ENCODE measurements at regions not wholly inside any gene's neighbourhood (a gene's known extent, or its start where the extent isn't known, plus 50 kb on each side); places are given as distances from the start of the nearest gene placed in this dataset.

DNA sequence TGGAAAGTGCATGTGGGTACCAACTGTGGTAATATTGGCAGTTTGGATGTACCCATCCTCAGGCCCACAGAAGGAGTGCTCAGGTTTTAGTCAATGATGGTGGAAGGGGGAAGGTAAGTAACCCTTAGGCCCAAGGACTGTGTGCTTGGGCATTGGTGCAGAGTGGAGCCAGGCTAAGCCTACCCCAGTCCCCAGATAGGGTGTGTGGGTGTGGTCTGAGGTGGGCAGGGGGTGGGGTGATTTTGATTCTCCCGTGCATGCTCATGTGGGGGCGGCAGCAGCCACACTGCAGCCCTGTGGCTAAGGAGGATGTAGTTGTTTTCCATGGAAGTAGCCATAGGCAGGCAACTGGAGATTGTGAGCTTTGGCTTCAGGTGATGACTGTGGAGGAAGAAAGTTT is 2197.3 kb downstream of the PCDH9 start:
- H3K27me3 ChIP-seq (ENCODE audit: insufficient read depth in 3 of 3, low read length in 2 of 3): no peaks in the 10 kb centered on the region
- no peak for DNase-seq
- 80 to 89% (median 86%) methylated on average over 2 of the region's 2 CpGs for whole genome bisulfite sequencing, 3 donors
- intact Hi-C loops (cut with DNase I): no loop called here
- ATAC-seq: no peak
- H3K4me3 ChIP-seq: no peak overlapping the region
- TF ChIP-seq, protein P1, sequence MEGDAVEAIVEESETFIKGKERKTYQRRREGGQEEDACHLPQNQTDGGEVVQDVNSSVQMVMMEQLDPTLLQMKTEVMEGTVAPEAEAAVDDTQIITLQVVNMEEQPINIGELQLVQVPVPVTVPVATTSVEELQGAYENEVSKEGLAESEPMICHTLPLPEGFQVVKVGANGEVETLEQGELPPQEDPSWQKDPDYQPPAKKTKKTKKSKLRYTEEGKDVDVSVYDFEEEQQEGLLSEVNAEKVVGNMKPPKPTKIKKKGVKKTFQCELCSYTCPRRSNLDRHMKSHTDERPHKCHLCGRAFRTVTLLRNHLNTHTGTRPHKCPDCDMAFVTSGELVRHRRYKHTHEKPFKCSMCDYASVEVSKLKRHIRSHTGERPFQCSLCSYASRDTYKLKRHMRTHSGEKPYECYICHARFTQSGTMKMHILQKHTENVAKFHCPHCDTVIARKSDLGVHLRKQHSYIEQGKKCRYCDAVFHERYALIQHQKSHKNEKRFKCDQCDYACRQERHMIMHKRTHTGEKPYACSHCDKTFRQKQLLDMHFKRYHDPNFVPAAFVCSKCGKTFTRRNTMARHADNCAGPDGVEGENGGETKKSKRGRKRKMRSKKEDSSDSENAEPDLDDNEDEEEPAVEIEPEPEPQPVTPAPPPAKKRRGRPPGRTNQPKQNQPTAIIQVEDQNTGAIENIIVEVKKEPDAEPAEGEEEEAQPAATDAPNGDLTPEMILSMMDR (IDR thresholded peaks at IDR 0.05): no peak
- no peaks in the 10 kb centered on the region for H3K4me1 ChIP-seq
- H3K9me3 ChIP-seq: no peaks in the 10 kb centered on the region
- H3K36me3 ChIP-seq (ENCODE audit: insufficient read depth in 1 of 2, low read depth in 1 of 2): no peaks in the 10 kb centered on the region
- H3K27ac ChIP-seq: no peak overlapping the region

DNA sequence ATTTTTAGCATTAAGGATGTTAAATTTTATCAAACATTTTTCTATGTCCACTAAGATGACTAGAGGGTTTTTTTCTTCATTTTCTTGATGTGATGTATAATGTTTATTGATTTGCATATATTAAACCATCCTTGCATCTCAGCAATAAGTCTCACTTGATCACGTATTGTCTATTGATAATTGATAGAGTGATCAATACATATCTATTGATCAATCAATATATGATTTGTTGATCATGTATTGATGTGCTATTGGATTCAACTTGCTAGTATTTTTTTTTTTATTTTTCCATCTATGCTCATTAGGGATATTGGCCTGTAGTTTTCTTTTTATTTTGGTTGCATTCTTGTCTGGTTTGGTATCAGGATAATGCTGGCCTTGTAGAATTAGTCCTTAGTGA is 2202.0 kb downstream of the PCDH9 start:
- WGBS, 3 donors: 97 to 100% (median 97%) methylated on average over 1 of the region's 1 CpG
- TF ChIP-seq, protein P1 (IDR thresholded peaks at IDR 0.05): no peak
- Histone ChIP-seq H3K4me1 (no peaks in the 10 kb centered on the region), H3K27ac (no peak overlapping the region), H3K27me3 (ENCODE audit: insufficient read depth in 3 of 3, low read length in 2 of 3) (no peaks in the 10 kb centered on the region), H3K36me3 (ENCODE audit: insufficient read depth in 1 of 2, low read depth in 1 of 2) (no peaks in the 10 kb centered on the region), H3K4me3 (no peak overlapping the region), H3K9me3 (no peaks in the 10 kb centered on the region)
- intact Hi-C loops (cut with DNase I): no loop called here
- ATAC-seq: no peak
- DNase-seq: no peak

DNA sequence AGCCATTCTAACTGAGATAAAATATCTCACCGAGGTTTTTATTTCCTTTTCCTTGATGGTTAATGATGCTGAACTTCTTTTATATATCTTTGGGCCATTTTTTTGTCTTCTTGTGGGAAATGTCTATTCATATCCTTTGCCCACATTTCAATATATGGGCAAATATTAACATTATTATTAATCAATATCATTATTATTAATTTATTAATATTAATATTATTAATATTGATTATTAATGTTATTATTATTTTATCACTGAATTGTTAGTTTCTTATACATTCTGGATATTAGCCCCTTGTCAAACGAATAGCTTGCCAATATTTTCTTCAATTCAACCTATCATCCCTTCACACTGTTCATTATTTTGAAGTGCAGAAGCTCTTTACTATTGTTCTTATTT is 2203.6 kb downstream of the PCDH9 start:
- Histone ChIP-seq H3K27me3 (ENCODE audit: insufficient read depth in 3 of 3, low read length in 2 of 3) (no peaks in the 10 kb centered on the region), H3K4me1 (no peaks in the 10 kb centered on the region), H3K4me3 (no peak overlapping the region), H3K36me3 (ENCODE audit: insufficient read depth in 1 of 2, low read depth in 1 of 2) (no peaks in the 10 kb centered on the region), H3K27ac (no peak overlapping the region), H3K9me3 (no peaks in the 10 kb centered on the region)
- ATAC-seq: no peak
- intact Hi-C loops (cut with DNase I): no loop called here
- no peak for DNase-seq
- 73 to 80% (median 80%) methylated on average over 2 of the region's 2 CpGs for WGBS, 3 donors
- TF ChIP-seq, protein P1 (IDR thresholded peaks at IDR 0.05): no peak

DNA sequence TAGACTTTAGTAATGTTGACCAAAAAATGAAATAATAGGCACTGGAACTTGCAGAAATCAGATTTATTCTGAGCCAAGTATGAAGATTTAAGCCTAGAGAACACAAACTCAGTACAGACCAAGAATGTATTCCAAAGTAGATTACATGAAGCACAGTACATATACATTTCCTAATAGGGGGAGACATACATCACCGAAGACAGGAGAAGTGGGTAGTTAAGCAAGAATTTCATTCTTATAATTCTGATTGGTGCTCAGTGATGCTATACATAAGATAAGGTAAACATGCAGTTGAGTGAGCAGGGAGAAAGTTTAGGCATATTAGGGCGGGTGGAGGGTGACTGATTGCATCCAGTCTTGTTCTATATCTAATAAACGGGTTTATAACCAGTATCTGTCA is 2218.8 kb downstream of the PCDH9 start:
- DNase-seq (no peak), ATAC-seq (no peak)
- no peaks in the 10 kb centered on the region for H3K36me3 ChIP-seq (ENCODE audit: insufficient read depth in 1 of 2, low read depth in 1 of 2)
- H3K27me3 ChIP-seq (ENCODE audit: insufficient read depth in 3 of 3, low read length in 2 of 3): no peaks in the 10 kb centered on the region
- no peak overlapping the region for H3K4me3 ChIP-seq
- TF ChIP-seq, protein P1 (IDR thresholded peaks at IDR 0.05): no peak
- WGBS, 3 donors: 77 to 85% (median 79%) methylated on average over 3 of the region's 3 CpGs
- H3K4me1 ChIP-seq: no peaks in the 10 kb centered on the region
- H3K27ac ChIP-seq: no peak overlapping the region
- H3K9me3 ChIP-seq: no peaks in the 10 kb centered on the region
- intact Hi-C loops (cut with DNase I): no loop called here

DNA sequence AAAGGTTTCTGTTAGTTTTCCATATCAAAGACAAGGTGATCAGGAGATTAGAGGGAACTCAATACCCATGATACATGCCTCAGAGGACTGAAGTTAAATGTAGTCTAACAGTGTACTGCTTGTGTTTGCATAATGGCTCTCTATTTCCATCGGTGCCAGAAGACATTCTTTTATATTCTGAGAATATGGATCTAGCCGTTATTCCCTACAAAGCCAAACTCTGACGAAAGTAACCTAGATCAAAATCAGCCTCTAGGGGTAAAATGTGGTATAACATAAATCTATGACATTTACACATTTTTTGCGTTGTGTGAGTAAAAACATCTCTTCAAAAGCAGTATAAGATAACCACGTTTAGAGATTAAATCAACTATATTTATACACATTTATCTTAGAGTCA is 2232.7 kb downstream of the PCDH9 start:
- no peaks in the 10 kb centered on the region for H3K36me3 ChIP-seq (ENCODE audit: insufficient read depth in 1 of 2, low read depth in 1 of 2)
- no peaks in the 10 kb centered on the region for H3K4me1 ChIP-seq
- TF ChIP-seq, protein P1 (IDR thresholded peaks at IDR 0.05): no peak
- intact Hi-C loops (cut with DNase I): no loop called here
- ATAC-seq (no peak), DNase-seq (no peak)
- H3K27me3 ChIP-seq (ENCODE audit: insufficient read depth in 3 of 3, low read length in 2 of 3): no peaks in the 10 kb centered on the region
- no peak overlapping the region for H3K27ac ChIP-seq
- no peak overlapping the region for H3K4me3 ChIP-seq
- H3K9me3 ChIP-seq: no peaks in the 10 kb centered on the region
- WGBS, 3 donors: 85 to 90% (median 88%) methylated on average over 5 of the region's 5 CpGs

Measured in psoas muscle (tissue), 7 donors.